ENCODE measurements at regions not wholly inside any gene's neighbourhood (a gene's known extent, or its start where the extent isn't known, plus 50 kb on each side); places are given as distances from the start of the nearest gene placed in this dataset.
"Not testable (repeated sequence)": the region's sequence is repeated elsewhere in the genome, so short reads cannot be mapped to it uniquely, and the experiment has no call there.

DNA sequence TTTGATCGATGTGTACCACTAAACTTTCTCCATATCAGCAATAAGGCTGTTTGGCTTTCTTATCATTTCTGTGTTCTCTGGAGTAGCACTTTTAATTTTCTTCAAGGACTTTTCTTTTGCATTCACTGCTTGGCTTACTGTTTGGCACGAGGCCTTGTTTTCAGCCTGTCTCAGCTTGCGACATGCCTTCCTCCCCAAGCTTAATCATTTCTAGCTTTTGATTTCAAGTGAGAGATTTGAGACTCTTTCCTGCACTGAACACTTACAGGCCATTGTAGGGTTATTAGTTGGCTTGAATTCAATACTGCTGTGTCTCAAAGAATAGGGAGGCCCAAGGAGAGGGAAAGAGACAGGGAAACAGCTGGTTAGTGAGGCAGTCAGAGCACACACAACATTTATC lies 120.6 kb upstream of the KCND3 start:
- TF ChIP-seq POLR2AphosphoS5 (IDR thresholded peaks at IDR 0.05; ENCODE audit: low read depth, low read length), result no peak
- no peak for TF ChIP-seq TAF1 (IDR thresholded peaks at IDR 0.05; ENCODE audit: borderline replicate concordance, low read depth, low read length)
- TF ChIP-seq POLR2A (IDR thresholded peaks at IDR 0.05; ENCODE audit: low read depth, low read length), result no peak
- FAIRE-seq, result no peak
- DNase-seq (ENCODE audit: insufficient read length), result no peak

DNA sequence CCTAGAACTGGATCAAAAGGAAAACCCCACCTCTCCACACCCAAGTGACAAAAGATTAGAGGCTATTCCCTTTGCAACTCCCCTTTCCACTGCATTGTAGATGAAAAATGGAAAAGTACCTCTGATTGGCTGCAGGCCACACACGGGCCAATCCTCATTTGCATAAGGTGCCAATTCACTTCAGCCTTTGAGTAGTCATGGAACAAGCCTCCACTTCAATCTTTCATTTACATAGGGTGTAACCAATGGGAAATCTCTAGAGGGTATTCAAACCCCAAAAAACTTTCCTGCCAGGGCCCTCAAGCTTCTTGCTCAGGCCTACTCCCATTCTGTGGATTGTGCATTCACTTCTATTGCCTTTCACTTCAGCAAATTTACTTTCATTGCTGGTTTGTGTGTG lies 122.3 kb upstream of the KCND3 start:
- TF ChIP-seq POLR2A (IDR thresholded peaks at IDR 0.05; ENCODE audit: low read depth, low read length) (no peak), TAF1 (IDR thresholded peaks at IDR 0.05; ENCODE audit: borderline replicate concordance, low read depth, low read length) (no peak), POLR2AphosphoS5 (IDR thresholded peaks at IDR 0.05; ENCODE audit: low read depth, low read length) (no peak)
- DNase-seq (ENCODE audit: insufficient read length), result no peak
- no peak for FAIRE-seq

- DNase-seq (ENCODE audit: insufficient read length), result no peak
- FAIRE-seq, result no peak
- TF ChIP-seq POLR2AphosphoS5 (IDR thresholded peaks at IDR 0.05; ENCODE audit: low read depth, low read length) (no peak), TAF1 (IDR thresholded peaks at IDR 0.05; ENCODE audit: borderline replicate concordance, low read depth, low read length) (no peak), POLR2A (IDR thresholded peaks at IDR 0.05; ENCODE audit: low read depth, low read length) (no peak)
Observed at GRCh38 chr1:112114540-112114939, 125.1 kb upstream of the KCND3 start.

DNA sequence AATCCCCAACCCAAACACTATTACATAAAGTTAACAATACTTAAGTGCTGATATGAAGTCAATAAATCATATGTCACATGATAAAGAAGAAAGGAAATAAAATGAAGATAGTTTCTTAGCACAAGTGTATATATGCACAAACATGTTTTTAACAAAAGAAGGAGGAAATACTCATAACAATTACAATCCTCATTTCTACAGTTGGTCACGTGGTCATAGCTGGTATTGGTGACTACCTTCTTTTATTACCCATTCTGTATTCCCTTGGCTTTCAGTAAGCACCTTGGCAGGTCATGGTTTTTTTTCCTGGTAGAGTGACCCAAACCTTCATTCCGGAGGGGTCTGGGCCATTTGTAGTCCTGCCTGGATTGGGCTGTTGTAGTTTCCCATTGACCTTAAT lies 137.1 kb upstream of the KCND3 start:
- DNase-seq (ENCODE audit: insufficient read length) (no peak), FAIRE-seq (no peak)
- TF ChIP-seq POLR2AphosphoS5 (IDR thresholded peaks at IDR 0.05; ENCODE audit: low read depth, low read length) (no peak), POLR2A (IDR thresholded peaks at IDR 0.05; ENCODE audit: low read depth, low read length) (no peak), TAF1 (IDR thresholded peaks at IDR 0.05; ENCODE audit: borderline replicate concordance, low read depth, low read length) (no peak)

GRCh38 chr1:112127606-112128005 lies 138.1 kb upstream of the KCND3 start:
- not testable (repeated sequence) for FAIRE-seq; DNase-seq (ENCODE audit: insufficient read length)

DNA sequence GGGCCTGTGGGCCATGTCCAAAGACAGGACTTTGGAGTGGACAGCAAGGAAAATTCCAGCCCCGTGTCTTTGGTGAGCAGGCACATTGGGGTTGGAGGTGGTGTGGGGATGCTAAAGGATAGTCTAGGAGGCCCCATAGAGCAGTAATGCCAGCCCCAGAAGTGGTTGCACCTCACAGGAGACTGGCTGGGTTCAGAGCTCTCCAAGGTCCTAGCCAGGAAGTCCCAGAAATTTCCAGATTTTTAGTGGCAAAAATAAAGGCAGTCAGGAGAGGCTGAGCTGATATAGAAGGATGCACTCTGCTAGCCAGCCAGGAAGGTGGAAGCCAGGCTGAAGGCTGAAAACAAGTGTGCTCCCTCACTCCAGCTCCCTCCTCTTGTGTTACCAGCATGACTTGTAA lies 144.0 kb upstream of the KCND3 start:
- DNase-seq (ENCODE audit: insufficient read length) (no peak), FAIRE-seq (no peak)
- no peak for TF ChIP-seq POLR2AphosphoS5 (IDR thresholded peaks at IDR 0.05; ENCODE audit: low read depth, low read length)
- TF ChIP-seq TAF1 (IDR thresholded peaks at IDR 0.05; ENCODE audit: borderline replicate concordance, low read depth, low read length), result no peak
- TF ChIP-seq POLR2A (IDR thresholded peaks at IDR 0.05; ENCODE audit: low read depth, low read length), result no peak

DNA sequence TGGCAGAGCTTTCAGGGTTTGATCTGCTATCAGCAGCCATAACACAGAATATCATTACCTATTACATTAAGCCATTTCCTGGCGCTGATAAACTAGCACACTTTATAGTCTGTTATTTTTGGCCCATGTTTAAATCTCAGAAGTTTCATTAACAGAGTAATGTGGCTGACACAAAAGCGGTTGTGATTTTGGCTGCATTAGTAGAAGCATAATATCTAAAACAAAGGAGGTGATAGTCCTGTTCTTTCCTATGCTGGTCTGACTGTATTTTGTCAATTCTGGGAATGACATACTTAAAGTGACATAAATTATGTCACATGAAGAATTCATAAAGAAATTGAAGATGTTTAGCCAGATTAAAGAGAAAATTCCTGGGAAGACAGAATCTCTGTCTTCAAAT lies 151.3 kb upstream of the KCND3 start:
- no peak for FAIRE-seq

DNA sequence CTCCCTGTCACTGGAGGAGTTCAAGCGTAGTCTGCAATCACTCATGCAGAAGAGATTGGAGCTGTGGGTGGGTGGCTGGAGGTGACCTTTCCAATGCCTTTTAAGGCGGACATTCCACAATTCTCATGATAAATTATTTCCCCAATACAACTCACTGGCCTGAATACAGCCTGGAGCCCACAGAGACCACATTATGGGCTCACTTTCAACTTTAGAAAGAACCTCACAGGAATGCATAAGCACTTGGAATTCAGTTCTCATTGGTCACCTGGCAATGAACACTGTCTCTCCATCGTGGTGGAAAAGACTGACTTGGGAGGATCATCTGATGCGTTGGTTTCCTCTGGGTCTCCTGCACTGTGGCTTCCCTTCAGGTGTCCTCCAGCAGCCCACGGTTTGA lies 151.8 kb upstream of the KCND3 start:
- FAIRE-seq (no peak), DNase-seq (ENCODE audit: insufficient read length) (no peak)
- TF ChIP-seq POLR2A (IDR thresholded peaks at IDR 0.05; ENCODE audit: low read depth, low read length) (no peak), TAF1 (IDR thresholded peaks at IDR 0.05; ENCODE audit: borderline replicate concordance, low read depth, low read length) (no peak), POLR2AphosphoS5 (IDR thresholded peaks at IDR 0.05; ENCODE audit: low read depth, low read length) (no peak)

More for the DNA sequence above, 151.3 kb upstream of the KCND3 start:
- TF ChIP-seq POLR2AphosphoS5 (IDR thresholded peaks at IDR 0.05; ENCODE audit: low read depth, low read length) (no peak), TAF1 (IDR thresholded peaks at IDR 0.05; ENCODE audit: borderline replicate concordance, low read depth, low read length) (no peak), POLR2A (IDR thresholded peaks at IDR 0.05; ENCODE audit: low read depth, low read length) (no peak)
- DNase-seq (ENCODE audit: insufficient read length), result no peak

GRCh38 chr1:112141923-112142322 lies 152.5 kb upstream of the KCND3 start:
- no peak for DNase-seq (ENCODE audit: insufficient read length)
- TF ChIP-seq TAF1 (IDR thresholded peaks at IDR 0.05; ENCODE audit: borderline replicate concordance, low read depth, low read length) (no peak), POLR2AphosphoS5 (IDR thresholded peaks at IDR 0.05; ENCODE audit: low read depth, low read length) (no peak), POLR2A (IDR thresholded peaks at IDR 0.05; ENCODE audit: low read depth, low read length) (no peak)
- no peak for FAIRE-seq

DNA sequence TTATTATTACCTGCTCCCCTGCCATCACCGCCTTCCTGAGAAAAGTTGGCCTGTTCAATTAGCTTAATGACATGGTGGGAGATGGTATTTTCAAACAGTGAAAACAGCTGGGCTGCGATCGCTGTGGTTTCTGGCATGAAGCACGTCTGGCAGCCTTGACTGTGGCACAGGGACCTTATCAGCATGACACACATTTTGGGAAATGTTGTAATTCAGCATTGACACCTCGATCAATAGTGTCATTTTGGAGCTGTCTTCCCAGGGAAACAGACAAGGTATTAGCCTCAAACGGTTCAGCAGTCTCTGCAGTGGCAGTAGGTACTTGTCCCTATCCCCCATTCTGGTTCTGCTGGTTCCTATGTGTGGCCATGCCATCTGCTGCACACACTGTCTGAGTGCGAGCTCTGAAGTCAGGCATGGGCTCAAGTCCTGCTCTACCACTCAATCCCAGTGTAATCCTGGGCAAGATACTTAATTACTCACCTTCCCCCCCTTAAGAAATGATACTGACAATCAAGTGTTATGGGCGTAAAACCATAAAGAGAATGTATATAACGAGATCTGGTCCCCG lies 154.5 kb upstream of the KCND3 start:
- FAIRE-seq, result no peak
- DNase-seq (ENCODE audit: insufficient read length), result no peak
- TF ChIP-seq POLR2AphosphoS5 (IDR thresholded peaks at IDR 0.05; ENCODE audit: low read depth, low read length), result no peak
- no peak for TF ChIP-seq POLR2A (IDR thresholded peaks at IDR 0.05; ENCODE audit: low read depth, low read length)
- TF ChIP-seq TAF1 (IDR thresholded peaks at IDR 0.05; ENCODE audit: borderline replicate concordance, low read depth, low read length), result no peak

- no peak for TF ChIP-seq TAF1 (IDR thresholded peaks at IDR 0.05; ENCODE audit: borderline replicate concordance, low read depth, low read length)
- TF ChIP-seq POLR2A (IDR thresholded peaks at IDR 0.05; ENCODE audit: low read depth, low read length), result no peak
- TF ChIP-seq POLR2AphosphoS5 (IDR thresholded peaks at IDR 0.05; ENCODE audit: low read depth, low read length), result no peak
- FAIRE-seq (no peak), DNase-seq (ENCODE audit: insufficient read length) (no peak)
Observed at GRCh38 chr1:112144733-112145426, 155.4 kb upstream of the KCND3 start.

DNA sequence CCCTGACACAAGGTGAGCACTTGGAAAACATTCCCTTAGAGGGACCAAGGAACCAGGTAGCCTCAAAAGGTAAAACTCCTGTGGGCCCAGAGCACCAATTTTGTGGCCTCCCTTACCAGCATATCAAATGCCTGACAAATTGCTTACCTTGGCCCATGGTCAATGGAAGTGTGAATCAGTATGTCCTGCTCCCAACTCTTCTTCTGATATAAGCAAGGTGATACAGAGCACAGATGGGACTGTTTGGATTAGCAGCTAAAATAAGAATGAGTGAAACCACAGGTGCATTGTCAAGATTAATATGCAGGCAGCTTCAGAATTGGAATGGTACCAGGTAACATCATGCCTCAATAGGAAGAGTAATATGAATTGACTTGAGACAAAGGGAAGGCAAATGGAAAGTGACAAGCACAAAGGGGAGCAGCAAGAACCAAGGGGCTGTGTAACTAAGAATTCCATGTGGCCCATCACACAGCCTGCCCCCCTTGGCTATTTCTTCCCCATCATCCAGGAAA lies 156.8 kb upstream of the KCND3 start:
- TF ChIP-seq TAF1 (IDR thresholded peaks at IDR 0.05; ENCODE audit: borderline replicate concordance, low read depth, low read length) (no peak), POLR2A (IDR thresholded peaks at IDR 0.05; ENCODE audit: low read depth, low read length) (no peak)
- FAIRE-seq (no peak), DNase-seq (ENCODE audit: insufficient read length) (no peak)

DNA sequence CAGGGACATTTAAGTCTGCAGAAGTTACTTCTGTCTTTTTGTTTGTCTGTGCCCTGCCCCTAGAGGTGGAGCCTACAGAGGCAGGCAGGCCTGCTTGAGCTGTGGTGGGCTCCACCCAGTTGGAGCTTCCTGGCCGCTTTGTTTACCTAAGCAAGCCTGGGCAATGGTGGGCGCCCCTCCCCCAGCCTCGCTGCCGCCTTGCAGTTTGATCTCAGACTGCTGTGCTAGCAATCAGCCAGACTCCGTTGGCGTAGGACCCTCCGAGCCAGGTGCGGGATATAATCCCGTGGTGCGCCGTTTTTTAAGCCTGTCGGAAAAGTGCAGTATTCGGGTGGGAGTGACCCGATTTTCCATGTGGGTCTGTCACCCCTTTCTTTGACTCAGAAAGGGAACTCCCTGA lies 170.7 kb upstream of the KCND3 start:
- DNase-seq (ENCODE audit: insufficient read length); FAIRE-seq: not testable (repeated sequence)
